Fibroblast of the aortic adventitia (primary cell): ENCODE measurements at regions not wholly inside any gene's neighbourhood (a gene's known extent, or its start where the extent isn't known, plus 50 kb on each side); places are given as distances from the start of the nearest gene placed in this dataset.
A peak's percentile ranks its signal among the peaks of the same experiment; 100 is the strongest.

ENCODE experiments used
- DNase-seq: peaks from one replicate; pipeline ENCODE4 v3.0.0-alpha.2; 2010; ENCODE audit warnings: low read depth
- H3K4me3 ChIP-seq: 2 replicates; pipeline ENCODE4 v1.5.1; 2011; ENCODE audit warnings: low read depth, mild to moderate bottlenecking, control low read depth, low read length, moderate library complexity
- TF ChIP-seq, protein P1 (sequence below): IDR thresholded peaks from 2 replicates; pipeline ENCODE4 v1.5.1; 2011; ENCODE audit warnings: mild to moderate bottlenecking, low read length, control low read depth, inconsistent platforms; ENCODE audit not compliant: insufficient read depth

DNA sequence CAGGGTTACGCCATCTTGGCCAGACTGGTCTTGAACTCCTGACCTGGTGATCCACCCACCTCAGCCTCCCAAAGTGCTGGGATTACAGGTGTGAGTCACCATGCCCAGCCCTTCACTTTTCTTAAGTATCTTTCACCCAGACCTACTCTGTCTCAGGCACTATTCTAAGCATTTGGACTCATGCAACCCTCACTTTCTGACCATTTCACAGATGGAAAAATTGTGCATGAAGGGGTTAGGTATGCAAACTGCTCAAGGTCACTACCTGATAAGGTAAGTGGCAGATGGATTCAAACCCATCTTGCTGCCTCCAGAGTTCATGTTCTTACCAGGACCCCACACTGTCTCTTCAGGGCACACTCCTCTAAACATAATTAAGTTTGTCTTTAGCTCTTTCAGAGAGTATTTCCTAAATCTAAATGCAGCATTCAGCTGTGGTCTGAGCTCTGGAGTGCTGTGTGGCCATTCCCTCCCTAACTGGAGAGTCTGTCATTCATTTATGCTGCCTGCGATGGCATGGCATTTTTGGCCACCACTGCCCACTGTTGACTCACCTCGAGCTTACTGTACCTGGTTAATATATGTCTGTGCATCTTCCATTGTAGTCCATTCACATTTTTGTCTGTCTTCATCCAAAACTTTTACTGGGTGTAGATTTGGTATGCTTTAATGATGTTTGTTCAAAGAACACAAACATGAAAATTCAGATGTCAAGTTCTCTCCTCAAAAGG lies 88.4 kb downstream of the CCDC71L start:
- TF ChIP-seq, protein P1, sequence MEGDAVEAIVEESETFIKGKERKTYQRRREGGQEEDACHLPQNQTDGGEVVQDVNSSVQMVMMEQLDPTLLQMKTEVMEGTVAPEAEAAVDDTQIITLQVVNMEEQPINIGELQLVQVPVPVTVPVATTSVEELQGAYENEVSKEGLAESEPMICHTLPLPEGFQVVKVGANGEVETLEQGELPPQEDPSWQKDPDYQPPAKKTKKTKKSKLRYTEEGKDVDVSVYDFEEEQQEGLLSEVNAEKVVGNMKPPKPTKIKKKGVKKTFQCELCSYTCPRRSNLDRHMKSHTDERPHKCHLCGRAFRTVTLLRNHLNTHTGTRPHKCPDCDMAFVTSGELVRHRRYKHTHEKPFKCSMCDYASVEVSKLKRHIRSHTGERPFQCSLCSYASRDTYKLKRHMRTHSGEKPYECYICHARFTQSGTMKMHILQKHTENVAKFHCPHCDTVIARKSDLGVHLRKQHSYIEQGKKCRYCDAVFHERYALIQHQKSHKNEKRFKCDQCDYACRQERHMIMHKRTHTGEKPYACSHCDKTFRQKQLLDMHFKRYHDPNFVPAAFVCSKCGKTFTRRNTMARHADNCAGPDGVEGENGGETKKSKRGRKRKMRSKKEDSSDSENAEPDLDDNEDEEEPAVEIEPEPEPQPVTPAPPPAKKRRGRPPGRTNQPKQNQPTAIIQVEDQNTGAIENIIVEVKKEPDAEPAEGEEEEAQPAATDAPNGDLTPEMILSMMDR: no peak
- no peak overlapping the region for H3K4me3 ChIP-seq
- DNase-seq: no peak

DNA sequence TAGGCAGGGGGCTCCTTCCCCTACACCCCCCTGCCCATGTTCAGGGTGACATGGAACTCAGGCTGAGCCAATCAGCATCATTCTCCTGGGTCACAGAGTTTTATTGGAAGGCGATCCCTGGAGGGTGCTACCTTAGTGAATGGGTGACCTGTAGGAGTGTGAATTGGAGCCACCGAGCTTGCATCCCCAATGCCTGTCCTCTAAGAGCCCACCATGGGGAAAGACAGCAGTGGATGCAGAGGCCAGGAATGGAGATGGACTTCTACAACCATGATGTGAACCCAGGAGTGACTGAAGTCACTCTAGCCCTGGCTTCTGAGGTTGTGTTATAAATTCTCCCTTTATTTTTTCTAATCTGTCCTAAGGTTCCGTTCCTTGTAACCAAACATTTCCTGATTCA lies 89.4 kb downstream of the CCDC71L start:
- DNase-seq: no peak
- H3K4me3 ChIP-seq: no peak overlapping the region
- TF ChIP-seq, protein P1: no peak

DNA sequence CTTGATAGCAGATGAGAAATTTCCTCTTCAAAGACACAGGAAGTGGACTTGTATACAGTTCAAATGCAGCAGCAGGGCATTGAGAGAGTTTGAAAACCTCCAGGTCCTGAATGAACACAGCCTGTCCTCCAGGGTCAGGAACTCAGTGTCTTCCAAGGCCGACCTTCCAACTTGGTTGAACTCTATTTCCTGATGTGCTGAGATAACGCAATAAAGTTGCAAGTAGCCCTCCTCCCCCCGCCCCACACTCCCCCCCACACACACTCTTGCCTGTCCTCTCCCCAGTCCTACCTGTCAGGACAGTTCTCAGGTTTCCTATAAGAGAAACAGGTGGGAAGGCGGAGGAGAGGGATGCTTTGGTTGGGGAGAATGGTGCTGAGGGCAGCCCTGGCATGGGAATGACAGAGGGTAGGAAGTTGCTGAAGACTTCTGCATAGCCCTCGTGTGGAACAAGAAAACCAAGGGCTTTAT lies 90.0 kb downstream of the CCDC71L start:
- DNase-seq: no peak
- no peak overlapping the region for H3K4me3 ChIP-seq

DNA sequence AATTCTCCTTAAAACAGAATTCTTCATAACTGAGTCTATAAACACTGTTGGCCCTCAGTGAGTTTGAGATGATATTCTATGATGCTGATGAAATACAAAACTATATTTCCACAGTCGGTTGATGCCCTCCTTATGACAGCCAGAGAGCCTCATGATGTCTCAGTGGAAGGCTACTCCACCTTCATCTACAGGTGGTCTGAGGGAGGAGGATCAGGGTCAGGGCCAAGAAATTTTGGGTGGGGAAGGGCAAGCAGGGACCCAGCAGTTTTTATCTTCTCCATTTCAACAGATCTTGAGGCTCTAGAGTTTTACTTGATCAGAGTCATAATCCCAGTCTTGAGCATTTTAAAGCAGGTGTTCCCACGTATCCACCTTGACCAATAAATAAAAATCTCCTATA lies 90.8 kb downstream of the CCDC71L start:
- DNase-seq: no peak
- TF ChIP-seq, protein P1: no peak
- no peak overlapping the region for H3K4me3 ChIP-seq

More for the DNA sequence above, 90.0 kb downstream of the CCDC71L start:
- TF ChIP-seq, protein P1: no peak

DNA sequence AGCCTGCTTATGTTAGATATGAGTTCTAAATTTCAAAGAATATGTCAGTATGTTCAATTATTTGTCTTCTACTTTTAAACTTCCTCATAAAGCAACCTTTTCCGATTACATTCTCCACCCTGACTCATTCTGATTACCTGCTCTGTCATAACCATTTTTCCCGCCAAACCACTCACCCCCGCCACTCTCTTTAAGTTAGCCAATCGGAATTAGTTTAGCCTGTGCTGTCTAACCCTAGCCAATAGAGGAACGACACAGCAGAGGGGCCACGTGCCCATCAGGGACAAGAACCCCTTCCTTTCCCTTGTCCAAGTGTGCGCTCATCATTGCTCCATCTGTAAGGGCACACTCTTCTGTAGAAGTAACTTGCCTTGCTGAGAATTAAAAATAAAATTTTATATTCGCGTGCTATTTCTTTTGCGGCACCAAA lies 91.4 kb downstream of the CCDC71L start:
- TF ChIP-seq, protein P1: no peak
- DNase-seq: no peak
- H3K4me3 ChIP-seq: no peak overlapping the region

DNA sequence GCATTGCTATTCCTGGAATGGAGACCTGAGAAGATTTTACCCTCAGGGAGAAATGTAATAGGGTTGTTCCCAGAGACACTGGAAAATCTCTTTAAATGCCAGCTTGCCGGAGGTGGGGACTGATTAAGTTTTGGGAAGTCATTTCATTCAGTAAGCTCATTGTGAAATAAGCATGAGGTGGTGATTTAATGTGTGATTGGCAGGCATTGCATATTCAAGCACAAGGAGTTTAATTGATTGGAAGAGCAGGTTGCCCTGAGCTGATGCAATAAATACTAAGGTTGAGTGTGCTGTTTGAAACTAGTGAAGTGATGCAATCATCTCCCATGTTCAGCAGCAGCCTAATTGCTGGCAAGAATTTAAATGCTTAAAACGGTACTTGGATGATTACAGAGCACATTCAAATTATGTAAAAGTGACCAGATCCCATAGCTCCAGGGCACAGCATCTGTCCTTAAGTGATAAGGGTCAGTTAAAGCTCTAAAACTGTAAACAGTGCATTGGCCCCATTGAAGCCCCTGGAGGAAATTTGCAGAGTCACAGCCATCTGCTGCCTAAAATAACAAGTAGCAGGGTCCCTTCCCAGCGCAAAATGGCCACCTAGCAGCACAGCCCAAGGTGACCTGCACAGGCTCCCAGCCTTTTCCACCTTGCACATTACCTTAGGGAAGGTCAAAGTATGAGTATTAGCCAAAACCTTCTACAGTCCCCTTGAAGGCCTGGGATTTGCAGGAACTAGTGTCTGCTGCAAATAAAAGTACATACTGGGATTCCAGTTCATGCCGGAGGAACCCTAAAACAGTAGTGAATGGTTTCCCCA lies 92.1 kb downstream of the CCDC71L start:
- TF ChIP-seq, protein P1: peak; percentile 25
- no peak overlapping the region for H3K4me3 ChIP-seq
- DNase-seq: peak; percentile 96
